Lower lobe of right lung (tissue), 2 donors: ENCODE measurements at regions not wholly inside any gene's neighbourhood (a gene's known extent, or its start where the extent isn't known, plus 50 kb on each side); places are given as distances from the start of the nearest gene placed in this dataset.
"Not testable (repeated sequence)": the region's sequence is repeated elsewhere in the genome, so short reads cannot be mapped to it uniquely, and the experiment has no call there.

Experiments used
- ATAC-seq, 2 donors: fragments of 200-7000 bp; cut with Tn5 transposase; one replicate each; pipeline ENCODE4 v1.9.1; 2020 to 2022; ENCODE audit warnings: mild to moderate bottlenecking in 2 of 2, moderate library complexity in 2 of 2
- DNase-seq: peaks from one replicate; pipeline ENCODE4 v3.0.0-alpha.2; 2020
- H3K27ac ChIP-seq: fragments of 200-600 bp; one replicate; pipeline ENCODE4 v1.8.0; 2022
- H3K27me3 ChIP-seq: fragments of 200-600 bp; one replicate; pipeline ENCODE4 v1.8.0; 2022; ENCODE audit warnings: low read depth
- H3K36me3 ChIP-seq: fragments of 200-600 bp; one replicate; pipeline ENCODE4 v1.8.0; 2022; ENCODE audit warnings: mild to moderate bottlenecking
- H3K4me1 ChIP-seq: fragments of 200-600 bp; one replicate; pipeline ENCODE4 v1.8.0; 2022
- H3K4me3 ChIP-seq: fragments of 200-600 bp; one replicate; pipeline ENCODE4 v1.8.0; 2022; ENCODE audit warnings: mild to moderate bottlenecking
- H3K9me3 ChIP-seq: fragments of 200-600 bp; one replicate; pipeline ENCODE4 v1.8.0; 2022
- CTCF ChIP-seq: fragments of 200-600 bp; IDR thresholded peaks from one replicate; pipeline ENCODE4 v1.8.0; 2022; ENCODE audit warnings: antibody characterized with exemption, mild to moderate bottlenecking
- intact Hi-C: fragments of 100-400 bp; cut with DNase I; formaldehyde crosslinking; loops from one replicate; pipeline ENCODE4 v1.11.0; 2022
- donor health status: DM: no; HTN: yes; CAD: no; lungs with severe emphysema.

DNA sequence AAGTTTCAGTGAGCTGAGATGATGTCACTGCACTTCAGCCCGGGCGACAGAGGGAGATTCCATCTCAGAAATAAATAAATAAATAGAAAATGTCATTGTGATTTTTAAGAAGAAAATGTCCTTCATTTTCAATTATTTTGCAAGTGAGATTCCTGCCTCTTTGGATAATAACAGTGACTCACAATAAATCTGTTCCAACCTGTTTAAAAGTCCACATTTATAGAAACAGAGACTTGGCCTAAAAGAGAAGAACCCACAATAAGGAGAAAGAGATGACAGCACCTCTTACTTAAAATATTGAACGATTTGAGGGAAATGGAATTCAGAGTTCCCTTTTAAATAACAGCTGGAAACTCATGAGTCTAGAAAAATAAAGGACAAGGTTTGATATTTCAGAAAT lies 373.4 kb upstream of the NOX3 start:
- H3K4me1 ChIP-seq: no peaks in the 10 kb centered on the region
- no peak overlapping the region for H3K27ac ChIP-seq
- ATAC-seq (no peak), DNase-seq (no peak)
- no peak for TF ChIP-seq CTCF
- no peaks in the 10 kb centered on the region for H3K27me3 ChIP-seq
- no peak overlapping the region for H3K4me3 ChIP-seq
- no peaks in the 10 kb centered on the region for H3K9me3 ChIP-seq
- intact Hi-C loops: no loop called here
- no peaks in the 10 kb centered on the region for H3K36me3 ChIP-seq

- Histone ChIP-seq H3K27me3 (no peaks in the 10 kb centered on the region), H3K4me1 (no peaks in the 10 kb centered on the region), H3K9me3 (no peaks in the 10 kb centered on the region), H3K27ac (no peak overlapping the region), H3K4me3 (no peak overlapping the region), H3K36me3 (no peaks in the 10 kb centered on the region)
- intact Hi-C loops: no loop called here
- DNase-seq (no peak), ATAC-seq (no peak)
- TF ChIP-seq CTCF: no peak
Measured at GRCh38 chr6:155818698-155819097, 363.1 kb upstream of the NOX3 start.

DNA sequence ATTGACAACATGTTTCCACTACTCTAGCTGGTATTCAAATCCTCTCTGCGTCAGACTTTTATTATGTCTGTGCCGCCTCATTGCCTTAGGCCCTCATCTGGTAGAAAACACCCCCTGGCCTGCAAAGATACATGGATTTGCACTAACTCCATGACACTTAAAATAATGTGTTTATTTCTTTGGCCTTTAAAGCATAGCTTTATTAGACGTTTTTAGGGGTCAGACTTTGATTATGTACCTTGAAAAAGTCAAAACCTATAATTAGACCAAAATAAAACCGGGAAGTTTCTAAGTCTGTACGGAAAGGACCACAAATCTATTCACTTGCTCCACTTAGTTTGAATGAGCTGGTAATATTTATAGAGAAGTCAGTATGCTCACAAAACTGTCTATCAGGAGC lies 357.9 kb upstream of the NOX3 start:
- ATAC-seq: no peak
- no peak for TF ChIP-seq CTCF
- Histone ChIP-seq H3K4me1 (no peaks in the 10 kb centered on the region), H3K27me3 (no peaks in the 10 kb centered on the region), H3K9me3 (no peaks in the 10 kb centered on the region), H3K27ac (no peak overlapping the region), H3K36me3 (no peaks in the 10 kb centered on the region), H3K4me3 (no peak overlapping the region)
- DNase-seq: no peak
- intact Hi-C loops: no loop called here

DNA sequence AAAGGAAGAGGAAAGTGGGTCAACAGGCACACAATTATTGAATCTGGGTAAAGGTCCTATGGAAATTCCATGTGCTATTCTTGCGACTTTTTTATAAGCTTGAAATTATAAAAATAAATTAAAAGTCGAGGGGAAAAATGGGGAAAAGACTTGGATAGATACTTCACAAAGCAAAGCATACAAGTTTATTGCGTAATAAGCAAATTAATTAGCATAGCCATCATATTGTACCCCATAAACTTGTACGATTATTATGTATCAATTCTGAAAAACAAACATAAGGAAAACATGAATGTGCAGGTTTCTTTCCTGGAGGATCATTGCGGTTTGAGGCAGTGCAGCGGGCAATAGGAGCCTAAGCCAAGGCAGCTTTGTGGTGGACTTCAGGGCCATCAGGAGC lies 351.6 kb upstream of the NOX3 start:
- DNase-seq (no peak), ATAC-seq (no peak)
- no peaks in the 10 kb centered on the region for H3K4me1 ChIP-seq
- no peaks in the 10 kb centered on the region for H3K27me3 ChIP-seq
- no peak overlapping the region for H3K27ac ChIP-seq
- intact Hi-C loops: no loop called here
- no peaks in the 10 kb centered on the region for H3K36me3 ChIP-seq
- H3K4me3 ChIP-seq: no peak overlapping the region
- H3K9me3 ChIP-seq: no peaks in the 10 kb centered on the region
- no peak for TF ChIP-seq CTCF

GRCh38 chr6:155801046-155801445 lies 345.4 kb upstream of the NOX3 start:
- H3K4me3 ChIP-seq: no peak overlapping the region
- H3K36me3 ChIP-seq: no peaks in the 10 kb centered on the region
- H3K4me1 ChIP-seq: no peaks in the 10 kb centered on the region
- no peak for TF ChIP-seq CTCF
- H3K9me3 ChIP-seq: peaks cover 4% of the 10 kb centered on the region
- DNase-seq (no peak), ATAC-seq (no peak)
- H3K27ac ChIP-seq: no peak overlapping the region
- no peaks in the 10 kb centered on the region for H3K27me3 ChIP-seq
- intact Hi-C loops: no loop called here

- H3K4me3 ChIP-seq, H3K4me1 ChIP-seq, H3K9me3 ChIP-seq, ATAC-seq, H3K36me3 ChIP-seq, intact Hi-C loops, DNase-seq, H3K27me3 ChIP-seq, H3K27ac ChIP-seq: not testable (repeated sequence)
Measured at GRCh38 chr6:155798876-155799275, 343.2 kb upstream of the NOX3 start.
